CD1c-positive myeloid dendritic cell (primary cell): ENCODE measurements at regions not wholly inside any gene's neighbourhood (a gene's known extent, or its start where the extent isn't known, plus 50 kb on each side); places are given as distances from the start of the nearest gene placed in this dataset.
"Not testable (repeated sequence)": the region's sequence is repeated elsewhere in the genome, so short reads cannot be mapped to it uniquely, and the experiment has no call there.

ENCODE experiments used
- DNase-seq: peaks from one replicate; pipeline ENCODE4 v3.0.0-alpha.2; 2016; ENCODE audit errors: extremely low spot score

DNA sequence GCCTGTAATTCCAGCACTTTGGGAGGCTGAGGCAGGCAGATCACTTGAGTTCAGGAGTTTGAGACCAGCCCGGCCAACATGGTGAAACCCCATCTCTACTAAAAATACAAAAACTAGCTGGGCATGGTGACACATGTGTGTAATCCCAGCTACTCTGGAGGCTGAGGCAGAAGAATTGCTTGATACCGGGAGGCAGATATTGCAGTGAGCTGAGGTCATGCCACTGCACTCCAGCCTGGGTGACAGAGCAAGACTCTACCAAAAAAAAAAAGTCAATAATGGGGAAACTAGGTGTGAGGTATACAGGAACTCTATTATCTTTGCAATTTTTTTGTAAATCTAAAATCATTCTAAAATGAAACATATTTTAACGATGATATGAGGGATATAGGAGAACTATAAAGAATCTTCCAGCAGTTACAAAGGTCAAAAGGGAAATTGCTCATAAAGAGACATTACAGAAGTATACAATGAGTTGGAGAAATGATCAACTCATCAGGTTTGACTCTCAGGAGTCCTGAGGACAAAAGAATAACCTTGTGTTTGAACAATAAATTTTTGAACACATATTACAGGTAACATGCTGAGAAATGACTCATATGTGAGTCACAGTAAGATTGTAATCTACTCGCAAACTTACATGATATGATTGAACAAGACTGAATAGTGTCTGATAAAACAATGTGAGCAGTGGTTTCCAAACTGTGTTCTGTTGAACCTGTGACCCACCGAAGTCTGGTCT lies 272.6 kb downstream of the FGFR2 start:
- no peak for DNase-seq

DNA sequence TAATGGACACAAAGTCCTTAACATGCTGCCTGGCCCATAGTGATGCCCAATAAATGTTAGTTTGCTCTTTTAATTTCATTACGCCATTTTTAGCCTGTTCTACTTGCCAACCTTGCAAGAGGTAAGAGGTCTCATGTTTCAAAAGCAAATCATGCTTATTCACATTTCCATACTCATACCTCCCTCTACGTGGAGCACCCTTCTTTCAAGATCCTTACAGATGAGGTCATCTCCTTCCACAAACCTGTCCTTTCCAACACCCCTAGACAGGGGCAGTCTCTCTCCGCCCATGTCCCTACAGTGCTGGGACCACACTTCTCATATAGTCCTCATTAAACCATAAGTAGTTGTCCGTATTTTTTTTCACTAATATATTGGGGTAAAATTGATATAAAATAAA lies 271.3 kb downstream of the FGFR2 start:
- DNase-seq = no peak

DNA sequence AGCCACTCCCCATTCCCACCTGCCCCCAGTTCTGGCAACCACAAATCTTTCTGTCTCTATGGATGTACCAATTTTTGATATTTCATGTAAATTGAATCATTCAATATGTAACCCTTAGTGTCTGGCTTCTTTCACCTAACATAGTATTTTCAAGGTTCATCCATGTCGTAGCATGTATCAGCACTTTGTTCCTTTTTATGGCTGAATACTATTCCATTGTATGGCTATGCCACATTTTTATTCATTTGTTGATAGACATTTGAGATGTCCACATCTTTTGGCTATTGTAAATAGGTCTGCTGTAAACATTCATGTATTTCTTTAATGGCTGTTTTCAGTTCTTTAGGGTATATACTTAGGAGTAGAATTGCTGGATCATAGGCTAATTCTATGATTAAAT lies 270.5 kb downstream of the FGFR2 start:
- no peak for DNase-seq

DNA sequence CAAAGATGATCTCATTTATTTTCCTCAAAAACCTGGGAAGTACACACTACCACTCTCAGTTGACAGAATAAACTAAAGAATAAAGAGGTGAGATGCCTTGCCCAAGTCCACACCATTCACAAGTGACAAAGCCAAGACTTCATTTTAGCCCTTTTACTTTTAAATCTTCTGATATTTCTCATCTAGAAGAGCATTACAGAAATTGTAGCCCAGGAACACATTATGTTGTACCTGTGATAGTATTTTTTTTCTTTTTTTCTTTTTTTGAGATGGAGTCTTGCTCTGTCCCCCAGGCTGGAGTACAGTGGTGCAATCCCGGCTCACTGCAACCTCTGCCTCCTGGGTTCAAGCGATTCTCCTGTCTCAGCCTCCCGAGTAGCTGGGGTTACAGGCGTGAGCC lies 268.6 kb downstream of the FGFR2 start:
- DNase-seq = not testable (repeated sequence)

DNA sequence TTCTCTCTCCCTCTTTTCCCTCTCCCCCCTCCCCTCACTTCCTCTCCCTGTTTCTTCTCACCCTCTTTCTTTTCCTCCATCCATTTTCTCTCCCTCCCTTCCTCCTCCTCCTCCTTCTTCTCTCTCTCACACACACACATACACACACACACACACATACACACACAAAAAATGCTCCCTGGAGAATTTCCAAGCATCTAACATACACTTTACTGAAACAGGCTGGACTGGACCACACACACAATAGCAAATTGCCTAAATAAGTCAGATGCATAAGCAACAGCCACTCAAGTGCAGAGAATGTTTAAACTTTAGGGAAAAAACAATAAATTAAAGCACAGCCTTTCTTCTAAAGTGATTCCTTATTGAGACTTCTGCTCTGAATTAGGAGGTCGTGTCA lies 267.7 kb downstream of the FGFR2 start:
- no peak for DNase-seq

DNA sequence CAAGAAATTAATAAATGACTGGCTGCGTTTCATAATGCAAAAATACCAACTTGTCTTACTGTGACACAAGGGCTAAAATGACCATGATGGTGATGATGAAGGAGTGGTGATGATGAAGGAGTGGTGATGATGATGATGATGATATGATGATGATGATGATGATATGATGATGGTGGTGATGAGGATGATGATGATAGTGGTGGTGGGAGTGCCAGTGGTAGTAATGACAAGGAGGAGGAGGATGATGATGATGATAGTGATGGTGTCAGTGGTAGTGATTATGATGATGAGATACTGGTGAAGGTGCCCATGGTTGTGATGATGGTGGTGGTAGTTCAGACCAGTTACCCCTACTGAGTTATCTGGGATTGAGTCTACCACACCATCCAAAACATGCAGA lies 265.9 kb downstream of the FGFR2 start:
- DNase-seq = no peak

DNA sequence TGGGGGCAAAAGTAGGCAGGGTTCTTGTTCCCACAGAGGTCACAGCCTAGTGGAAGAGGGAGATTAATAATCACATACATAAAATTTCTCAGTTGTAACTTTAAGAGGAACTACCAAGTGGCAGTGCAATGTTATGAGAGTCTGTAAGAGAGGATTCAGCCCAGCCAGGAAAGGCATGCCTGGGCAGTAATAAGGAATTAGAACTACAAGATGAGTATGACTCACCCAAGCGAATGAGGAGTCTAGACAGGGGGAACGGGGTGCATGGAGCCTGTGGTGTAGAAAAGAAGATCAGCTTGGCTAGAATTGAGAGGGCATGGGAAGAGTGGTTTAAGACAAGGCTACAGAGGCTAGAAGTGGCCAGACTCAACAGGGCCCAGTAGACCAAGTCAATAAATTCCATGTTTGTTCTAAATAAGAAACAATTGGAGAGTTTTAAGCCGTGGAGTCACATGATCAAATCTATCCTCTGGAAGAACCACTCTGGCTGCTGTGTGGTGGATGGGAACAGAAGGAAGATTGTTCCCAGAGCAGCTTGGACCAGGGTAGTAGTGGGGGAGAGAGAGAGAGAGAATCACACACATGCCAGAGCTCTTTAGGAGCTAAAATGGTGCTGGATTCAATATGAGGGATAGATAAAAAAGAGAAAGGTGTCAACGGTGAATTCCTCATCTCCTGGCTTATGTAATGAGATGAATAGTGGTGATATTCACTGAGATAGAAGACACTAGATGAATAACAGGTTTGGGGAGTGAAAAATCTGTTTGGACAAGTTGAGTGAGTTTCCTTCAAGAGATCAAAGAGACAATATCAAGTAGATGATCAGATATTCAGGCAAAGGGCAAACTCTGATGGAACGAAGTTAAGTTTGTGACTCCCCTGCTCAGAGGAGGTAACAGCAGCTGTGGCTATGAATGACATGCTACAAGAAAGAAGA lies 265.1 kb downstream of the FGFR2 start:
- DNase-seq = no peak

DNA sequence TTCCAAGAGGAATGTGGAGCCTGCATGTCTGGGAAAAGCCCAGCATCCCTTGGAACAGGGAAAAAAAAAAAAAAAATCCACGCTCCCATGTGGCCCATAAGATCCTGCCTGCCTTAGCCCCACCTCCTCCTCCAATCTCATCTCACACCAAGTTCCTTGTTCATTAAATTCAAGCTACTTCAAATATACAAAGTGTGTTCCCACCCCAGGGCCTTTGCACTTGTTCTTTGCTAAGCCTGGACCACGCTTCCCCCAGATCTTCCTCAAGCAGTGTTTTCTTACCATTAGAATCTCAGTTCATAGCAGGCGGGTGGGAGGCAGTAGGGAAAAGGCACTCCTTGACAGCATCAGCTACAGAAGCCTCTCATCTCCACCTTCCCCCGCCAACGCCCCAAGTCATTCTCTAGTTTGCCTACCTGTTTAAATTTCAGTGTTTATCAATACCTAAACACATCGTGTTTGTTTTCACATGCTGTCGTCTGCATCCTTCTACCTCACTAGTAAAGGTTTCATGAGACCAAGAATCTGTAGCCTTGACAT lies 262.8 kb downstream of the FGFR2 start:
- no peak for DNase-seq

DNA sequence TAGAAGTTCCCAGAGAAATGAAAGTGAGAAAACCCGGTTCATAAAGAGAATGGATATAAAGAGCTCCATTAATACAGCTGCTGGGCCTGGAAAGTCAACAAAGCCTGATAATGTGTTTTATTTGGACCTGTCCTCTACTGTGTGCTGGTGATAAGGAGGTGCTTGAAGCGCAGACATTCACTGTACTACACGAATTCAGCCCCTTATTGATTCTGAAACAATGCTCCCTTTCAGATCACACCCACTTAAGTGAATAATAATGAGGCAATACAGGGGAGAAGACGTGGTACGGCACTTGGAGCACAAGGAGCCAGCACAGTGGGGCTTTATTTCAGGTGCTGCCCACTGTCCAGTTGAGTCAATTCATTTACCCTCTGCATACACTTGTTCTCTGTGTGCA lies 260.8 kb downstream of the FGFR2 start:
- no peak for DNase-seq

- DNase-seq = no peak
These were observed 259.9 kb downstream of the FGFR2 start for GRCh38 chr10:121338206-121338980.

DNA sequence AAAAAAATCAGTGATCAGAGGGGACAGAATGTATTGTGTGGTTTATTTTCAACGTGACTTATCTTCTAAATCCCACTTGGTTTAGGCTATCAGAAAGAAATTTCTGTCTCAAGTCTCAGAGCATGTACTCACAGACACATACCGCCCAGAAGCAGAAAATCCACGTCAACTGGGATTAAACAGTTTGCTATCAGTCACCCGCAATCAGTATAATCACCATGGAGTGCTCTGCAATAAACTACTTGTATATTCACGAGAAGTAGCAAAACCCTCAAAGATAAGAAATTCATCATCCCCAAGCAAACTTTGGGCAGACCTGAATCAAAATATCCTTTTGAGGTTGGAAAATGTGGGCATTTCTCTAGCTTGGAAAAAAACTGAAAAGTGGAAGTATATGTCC lies 259.1 kb downstream of the FGFR2 start:
- no peak for DNase-seq

GRCh38 chr10:121340271-121340831 lies 257.9 kb downstream of the FGFR2 start:
- no peak for DNase-seq

- DNase-seq = no peak
These were observed 246.7 kb downstream of the FGFR2 start for GRCh38 chr10:121351540-121351939.

- DNase-seq = no peak
These were observed 245.9 kb downstream of the FGFR2 start for GRCh38 chr10:121352231-121352855.

DNA sequence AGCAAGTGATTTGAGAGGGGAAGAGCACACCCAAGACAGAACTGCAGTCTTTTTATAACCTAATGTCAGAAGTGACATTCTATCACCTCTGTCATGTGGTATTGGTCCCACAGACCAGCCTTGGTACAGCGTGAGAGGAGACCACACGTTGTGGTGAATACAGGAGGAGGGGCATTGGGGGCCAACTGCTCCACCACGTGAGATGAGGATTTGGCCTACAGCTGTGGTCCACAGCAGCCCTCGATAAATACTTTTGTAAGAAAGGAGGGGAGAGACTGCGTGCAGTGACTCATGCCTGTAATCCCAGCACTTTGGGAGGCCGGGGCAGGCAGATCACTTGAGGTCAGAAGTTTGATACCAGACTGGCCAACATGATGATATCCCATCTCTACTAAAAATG lies 243.1 kb downstream of the FGFR2 start:
- DNase-seq = no peak

DNA sequence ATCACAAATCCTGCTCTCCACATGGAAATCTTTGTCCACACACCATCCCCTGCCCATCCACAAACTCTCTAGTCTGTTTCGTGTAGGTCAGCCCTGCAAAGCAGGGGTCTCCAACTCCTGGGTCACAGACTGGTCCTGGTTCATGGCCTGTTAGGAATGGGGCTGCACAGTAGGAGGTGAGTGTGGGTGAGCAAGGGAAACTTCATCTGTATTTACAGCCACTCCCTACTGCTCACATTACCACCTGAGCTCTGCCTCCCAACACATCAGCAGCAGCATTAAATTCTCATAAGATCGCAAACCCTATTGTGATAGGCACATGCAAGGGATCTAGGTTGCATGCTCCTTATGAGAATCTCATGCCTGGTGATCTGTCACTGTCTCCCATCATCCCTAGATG lies 242.1 kb downstream of the FGFR2 start:
- no peak for DNase-seq

- no peak for DNase-seq
These were observed 240.8 kb downstream of the FGFR2 start for GRCh38 chr10:121357401-121357800.

DNA sequence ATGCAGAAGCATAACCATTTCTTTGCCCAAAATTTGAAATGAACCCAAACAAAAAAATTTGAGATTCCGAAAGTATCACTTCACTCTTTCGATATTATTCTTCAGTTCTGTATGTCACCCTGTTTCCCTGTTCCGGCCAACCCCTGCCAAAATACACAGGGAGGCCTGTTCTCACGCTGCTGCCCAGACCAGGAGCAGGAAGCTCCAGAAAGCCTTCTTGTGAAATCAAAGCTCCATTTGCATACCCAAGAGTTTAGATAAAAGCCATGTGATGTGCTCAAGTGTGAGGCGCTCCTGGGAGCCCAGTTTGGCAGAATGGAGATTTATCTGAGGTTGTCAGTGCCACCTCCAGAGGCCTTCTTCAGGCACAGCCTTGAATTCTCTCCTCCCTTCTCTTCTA lies 236.2 kb downstream of the FGFR2 start:
- no peak for DNase-seq

DNA sequence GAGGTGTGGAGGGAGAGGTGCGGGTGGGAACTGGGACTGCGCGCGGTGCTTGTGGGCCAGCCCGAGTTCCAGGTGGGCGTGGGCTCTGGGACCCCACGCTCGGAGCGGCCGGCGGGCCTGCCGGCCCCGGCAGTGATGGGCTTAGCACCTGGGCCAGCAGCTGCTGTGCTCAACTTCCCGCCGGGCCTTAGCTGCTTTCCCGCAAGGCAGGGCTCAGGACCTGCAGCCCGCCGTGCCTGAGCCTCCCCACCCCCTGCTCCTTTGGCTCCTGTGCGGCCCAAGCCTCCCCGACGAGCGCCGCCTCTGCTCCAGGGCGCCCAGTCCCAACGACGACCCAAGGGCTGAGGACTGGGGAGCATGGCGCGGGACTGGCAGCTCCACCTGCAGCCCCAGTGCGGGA lies 232.7 kb downstream of the FGFR2 start:
- DNase-seq = no peak

GRCh38 chr10:121368347-121369025 lies 229.8 kb downstream of the FGFR2 start:
- no peak for DNase-seq

- DNase-seq = no peak
These were observed 228.6 kb downstream of the FGFR2 start for GRCh38 chr10:121369616-121370015.
